Heart right ventricle (tissue), 16 donors: ENCODE measurements at regions not wholly inside any gene's neighbourhood (a gene's known extent, or its start where the extent isn't known, plus 50 kb on each side); places are given as distances from the start of the nearest gene placed in this dataset.
A peak's percentile ranks its signal among the peaks of the same experiment; 100 is the strongest.

Experiments used
- ATAC-seq, 8 donors: fragments of 200-7000 bp; cut with Tn5 transposase; one replicate each; pipeline ENCODE4 v1.9.1; 2020; ENCODE audit warnings: mild to moderate bottlenecking in 8 of 8, moderate library complexity in 8 of 8, moderate number of reproducible peaks in 1 of 8
- DNase-seq, 2 donors: peaks; one replicate each; pipeline ENCODE4 v3.0.0-alpha.2; 2020
- H3K27ac ChIP-seq, 10 donors: fragments of 200-600 bp; sonication (generic) in 2 of 10; one replicate each; pipeline versions ENCODE4 v1.5.0 to v1.8.0; 2020 to 2022; ENCODE audit warnings: mild to moderate bottlenecking in 3 of 10
- H3K27me3 ChIP-seq, 7 donors: fragments of 200-600 bp; one replicate each; pipeline ENCODE4 v1.8.0; 2021 to 2022; ENCODE audit warnings: mild to moderate bottlenecking in 2 of 7
- H3K36me3 ChIP-seq, 9 donors: fragments of 200-600 bp; sonication (generic) in 1 of 9; one replicate each; pipeline versions ENCODE4 v1.5.0 to v1.8.0; 2020 to 2022; ENCODE audit warnings: mild to moderate bottlenecking in 2 of 9
- H3K4me1 ChIP-seq, 9 donors: fragments of 200-600 bp; sonication (generic) in 1 of 9; one replicate each; pipeline versions ENCODE4 v1.5.0 to v1.8.0; 2020 to 2022; ENCODE audit warnings: mild to moderate bottlenecking in 4 of 9
- H3K4me3 ChIP-seq, 10 donors: fragments of 200-600 bp; sonication (generic) in 2 of 10; one replicate each; pipeline versions ENCODE4 v1.5.0 to v1.8.0; 2020 to 2022; ENCODE audit warnings: mild to moderate bottlenecking in 7 of 10, moderate library complexity in 2 of 10
- H3K9me3 ChIP-seq, 11 donors: fragments of 200-600 bp in 10 of 11; sonication (generic) in 2 of 11; one replicate each; pipeline versions ENCODE4 v1.5.0 to v1.8.0; 2013 to 2022; ENCODE audit warnings: mild to moderate bottlenecking in 2 of 11, control low read depth in 1 of 11, moderate library complexity in 1 of 11
- WGBS, 2 donors: extraction: QIAGEN DNeasy Blood & Tissue Kit; methylation state at CpG; one replicate each; pipeline ENCODE4 v1.1.7; 2013; ENCODE audit warnings: inconsistent platforms in 1 of 2; 5-methylcytosine and 5-hydroxymethylcytosine counted together
- intact Hi-C, 10 donors: fragments of 100-400 bp; cut with DNase I; formaldehyde crosslinking; loops; one replicate each; pipeline versions ENCODE4 v1.11.1 to v1.14.2; 2022
- TF ChIP-seq, protein P1 (sequence below), 9 donors: fragments of 200-600 bp; sonication (generic) in 2 of 9; IDR thresholded peaks; one replicate each; pipeline versions ENCODE4 v1.5.0 to v1.8.0; 2021 to 2022; ENCODE audit warnings: antibody characterized with exemption in 9 of 9, mild to moderate bottlenecking in 5 of 9, moderate library complexity in 1 of 9
- donor health status: Arrhythmogenic right ventricular cardiomyopathy.
- donor health status: ischemic (EF 13 %, LVEDD 7.1; RV severe dilation, severe dysfunction).
- donor health status: healthy with polysubstance abuse.
- donor health status: DM: no; HTN: yes; CAD: no.
- donor health status: DM: no; HTN: no; CAD: no.
- donor health status: ischemic (EF 25% LVEDD 6.9; RV normal size, moderate dysfunction).
- donor health status: ischemic (EF 25% LVEDD 5.7; RV mildly dilated, moderate dysfunction).
- donor health status: healthy.
- donor health status: DM: yes; HTN: yes; CAD: no.
- donor health status: Ischemic cardiomyopathy.
- donor health status: ischemic (EF 35%, LVEDD 5.7; RV mildly dilated, moderate dysfunction).
- donor health status: nonischemic (EF 11% LVEDD 7.7; RV severe dilation, severe dysfunction).
- donor health status: DM: yes; HTN: yes; CAD: no.
- donor health status: PGD.
- donor health status: ischemic (EF 29% LVEDD 5.4; RV normal size, mild dysfunction).
- donor health status: nonischemic (EF 23%, LVEDD 6.1; RV moderate dilation, normal function).

DNA sequence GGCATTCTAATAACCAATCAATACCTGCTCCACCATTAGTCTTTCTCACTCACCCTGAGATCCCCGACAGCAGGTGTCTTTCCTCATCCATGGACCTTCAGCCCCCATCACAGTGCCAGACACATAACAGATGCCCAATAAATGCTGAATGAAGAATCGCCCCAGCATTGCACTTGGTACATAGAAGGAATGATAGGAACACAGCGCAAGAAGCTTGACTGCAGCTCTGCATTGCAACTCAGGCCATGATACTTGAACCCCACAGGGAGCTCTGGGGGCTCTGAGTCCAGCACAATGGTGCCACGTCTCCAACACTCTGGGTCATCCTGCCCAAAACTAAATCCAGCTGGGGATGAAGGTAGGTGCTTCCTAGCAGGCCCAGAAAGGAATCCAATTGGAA, 355.0 kb upstream of the SLC30A5 start:
- H3K27me3 ChIP-seq = no peaks in the 10 kb centered on the region
- no peaks in the 10 kb centered on the region for H3K9me3 ChIP-seq
- 97 to 98% methylated on average over 4 of the region's 4 CpGs for WGBS, 2 donors
- no peak overlapping the region for H3K4me3 ChIP-seq
- no peak for ATAC-seq
- H3K36me3 ChIP-seq = no peaks in the 10 kb centered on the region
- H3K27ac ChIP-seq = no peak overlapping the region
- DNase-seq = no peak
- intact Hi-C loops = no loop called here
- no peaks in the 10 kb centered on the region for H3K4me1 ChIP-seq
- TF ChIP-seq, protein P1, sequence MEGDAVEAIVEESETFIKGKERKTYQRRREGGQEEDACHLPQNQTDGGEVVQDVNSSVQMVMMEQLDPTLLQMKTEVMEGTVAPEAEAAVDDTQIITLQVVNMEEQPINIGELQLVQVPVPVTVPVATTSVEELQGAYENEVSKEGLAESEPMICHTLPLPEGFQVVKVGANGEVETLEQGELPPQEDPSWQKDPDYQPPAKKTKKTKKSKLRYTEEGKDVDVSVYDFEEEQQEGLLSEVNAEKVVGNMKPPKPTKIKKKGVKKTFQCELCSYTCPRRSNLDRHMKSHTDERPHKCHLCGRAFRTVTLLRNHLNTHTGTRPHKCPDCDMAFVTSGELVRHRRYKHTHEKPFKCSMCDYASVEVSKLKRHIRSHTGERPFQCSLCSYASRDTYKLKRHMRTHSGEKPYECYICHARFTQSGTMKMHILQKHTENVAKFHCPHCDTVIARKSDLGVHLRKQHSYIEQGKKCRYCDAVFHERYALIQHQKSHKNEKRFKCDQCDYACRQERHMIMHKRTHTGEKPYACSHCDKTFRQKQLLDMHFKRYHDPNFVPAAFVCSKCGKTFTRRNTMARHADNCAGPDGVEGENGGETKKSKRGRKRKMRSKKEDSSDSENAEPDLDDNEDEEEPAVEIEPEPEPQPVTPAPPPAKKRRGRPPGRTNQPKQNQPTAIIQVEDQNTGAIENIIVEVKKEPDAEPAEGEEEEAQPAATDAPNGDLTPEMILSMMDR (IDR thresholded peaks at IDR 0.05) = no peak

DNA sequence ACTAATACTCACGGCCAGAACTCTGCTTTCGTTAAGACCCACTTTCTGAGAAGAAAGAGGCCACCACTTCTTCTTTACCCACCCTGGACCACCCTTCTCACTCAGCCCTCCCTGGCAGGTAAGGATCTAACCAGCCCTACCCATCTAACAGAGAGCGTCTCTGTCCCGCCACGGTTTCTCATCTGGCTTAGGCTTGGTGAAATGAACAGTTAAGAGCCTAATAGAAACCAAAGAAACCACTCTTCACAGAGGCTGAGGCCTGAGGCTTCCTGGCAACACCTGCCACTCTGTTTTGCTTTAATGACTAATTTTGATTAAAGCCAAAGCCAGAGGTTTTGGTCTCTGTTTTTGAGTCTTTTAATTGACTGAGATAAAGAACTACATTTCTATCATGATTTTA, 354.1 kb upstream of the SLC30A5 start:
- DNase-seq = no peak
- WGBS, 2 donors = 90 to 95% methylated on average over 5 of the region's 5 CpGs
- Histone ChIP-seq H3K27me3 (no peaks in the 10 kb centered on the region), H3K4me3 (no peak overlapping the region), H3K9me3 (peaks cover 0 to 1% (median 0%) of the 10 kb centered on the region in 11 donors), H3K36me3 (no peaks in the 10 kb centered on the region), H3K4me1 (peaks cover 0 to 4% (median 0%) of the 10 kb centered on the region in 9 donors), H3K27ac (no peak overlapping the region)
- intact Hi-C loops = loop anchor here in 1 of 10 donors (5.0 kb wide), 1 partner anchor 452 kb away; no protein-coding TSS in a partner anchor
- ATAC-seq = no peak
- TF ChIP-seq, protein P1 (IDR thresholded peaks at IDR 0.05) = no peak

DNA sequence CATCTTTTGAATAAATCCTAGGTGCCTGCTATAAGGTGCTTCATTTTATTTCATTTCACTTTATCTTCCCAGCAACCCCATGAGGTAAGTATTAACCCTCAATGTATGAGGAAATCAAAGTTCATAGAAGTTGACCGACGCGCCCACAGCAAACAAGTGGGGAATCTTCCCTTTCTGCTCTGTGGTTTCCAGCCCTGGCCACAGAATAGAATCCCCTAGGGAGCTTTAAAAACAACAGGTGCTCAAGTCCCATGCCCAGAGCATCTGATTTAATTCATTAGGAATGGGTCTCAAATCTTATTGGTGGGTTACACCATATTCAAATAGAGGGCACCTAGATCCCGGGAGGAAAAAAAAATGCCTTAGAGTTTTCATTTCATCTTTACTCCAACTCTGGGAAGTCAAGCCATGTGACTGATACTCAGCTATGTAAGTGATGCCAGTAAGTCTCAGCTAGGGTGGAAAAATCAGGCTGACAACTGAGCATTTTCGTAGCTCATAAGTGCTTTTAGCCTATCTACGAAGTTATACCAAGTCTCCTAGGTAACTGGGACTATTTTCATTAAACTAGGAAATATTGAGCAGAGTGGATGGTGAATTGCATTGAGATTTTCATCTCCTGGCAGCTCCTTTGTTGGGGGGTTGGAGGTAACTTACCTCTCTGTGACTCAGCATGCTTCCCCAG, 353.4 kb upstream of the SLC30A5 start:
- intact Hi-C loops = loop anchor here in 1 of 10 donors (5.0 kb wide), 1 partner anchor 453 kb away; no protein-coding TSS in a partner anchor
- no peaks in the 10 kb centered on the region for H3K27me3 ChIP-seq
- H3K27ac ChIP-seq = no peak overlapping the region
- H3K36me3 ChIP-seq = no peaks in the 10 kb centered on the region
- H3K9me3 ChIP-seq = peaks cover 0 to 6% (median 0%) of the 10 kb centered on the region in 11 donors
- no peak for ATAC-seq
- DNase-seq = no peak
- whole genome bisulfite sequencing, 2 donors = 94 to 96% methylated on average over 6 of the region's 6 CpGs
- no peak overlapping the region for H3K4me3 ChIP-seq
- peaks cover 0 to 4% (median 0%) of the 10 kb centered on the region in 9 donors for H3K4me1 ChIP-seq
- TF ChIP-seq, protein P1 (IDR thresholded peaks at IDR 0.05) = no peak

DNA sequence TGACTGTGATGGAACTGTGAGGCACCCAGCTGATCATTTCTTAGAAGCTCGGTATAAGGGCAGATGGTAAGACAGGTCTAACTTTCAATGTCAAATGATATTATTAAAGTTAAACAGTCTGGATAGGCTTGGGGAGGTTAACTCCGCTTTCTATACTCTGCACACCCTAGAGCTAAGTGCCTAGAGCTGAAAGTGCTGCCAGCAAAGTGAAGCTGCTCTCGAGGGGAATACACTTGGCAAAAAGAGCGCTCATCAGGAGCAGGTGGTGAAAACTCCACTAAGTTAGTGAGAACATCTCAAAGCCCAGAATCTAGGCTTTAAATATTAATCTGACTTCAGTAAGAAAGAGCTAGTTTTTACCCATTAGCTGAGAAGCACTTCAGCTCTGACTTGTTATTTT, 349.6 kb upstream of the SLC30A5 start:
- intact Hi-C loops = loop anchor here in 1 of 10 donors (5.0 kb wide), 1 partner anchor 457 kb away; no protein-coding TSS in a partner anchor
- Histone ChIP-seq H3K36me3 (no peaks in the 10 kb centered on the region), H3K9me3 (peaks cover 0 to 6% (median 0%) of the 10 kb centered on the region in 11 donors), H3K4me3 (no peak overlapping the region), H3K27me3 (peaks cover 0 to 3% (median 0%) of the 10 kb centered on the region in 7 donors), H3K4me1 (peaks cover 0 to 4% (median 0%) of the 10 kb centered on the region in 9 donors), H3K27ac (no peak overlapping the region)
- 60 to 65% methylated on average over 4 of the region's 4 CpGs for WGBS, 2 donors
- TF ChIP-seq, protein P1 (IDR thresholded peaks at IDR 0.05) = no peak
- DNase-seq (no peak), ATAC-seq (peak in 2 of 8 donors; percentile 31 to 47)
